ENCODE measurements at regions not wholly inside any gene's neighbourhood (a gene's known extent, or its start where the extent isn't known, plus 50 kb on each side); places are given as distances from the start of the nearest gene placed in this dataset.

DNA sequence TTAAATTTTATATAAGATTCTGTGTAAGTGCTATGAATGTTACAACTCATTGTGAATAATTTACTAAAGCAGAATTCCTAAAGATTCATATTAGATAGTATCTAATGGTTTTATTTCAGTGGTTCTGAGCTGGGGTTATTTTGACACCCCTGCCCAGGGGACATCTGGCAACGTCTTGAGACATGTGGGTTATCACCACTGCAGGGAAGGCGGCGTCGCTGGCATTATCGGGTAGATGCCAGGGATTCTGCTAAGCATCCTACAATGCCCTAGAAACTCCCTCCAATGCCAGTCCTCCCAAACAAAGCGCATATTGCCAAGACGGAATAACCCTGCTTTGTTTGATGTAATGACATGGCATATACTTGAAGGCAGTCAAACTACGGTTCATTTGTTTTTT lies 372.3 kb upstream of the ZFHX3 start:
- Histone ChIP-seq H3K4me3 (ENCODE audit: low read length in 3 of 3) (no peak overlapping the region), H3K4me1 (ENCODE audit: control insufficient read depth in 3 of 3, insufficient read depth in 3 of 3, low read length in 3 of 3) (no peaks in the 10 kb centered on the region), H3K9me3 (ENCODE audit: control insufficient read depth in 3 of 3, low read length in 3 of 3) (no peaks in the 10 kb centered on the region), H3K27me3 (ENCODE audit: control insufficient read depth in 3 of 3, insufficient read depth in 3 of 3, low read length in 3 of 3) (peaks cover 0 to 10% (median 3%) of the 10 kb centered on the region in 3 donors), H3K27ac (ENCODE audit: low read depth, low read length) (no peak overlapping the region), H3K36me3 (ENCODE audit: control insufficient read depth in 3 of 3, insufficient read depth in 3 of 3, low read length in 3 of 3) (no peaks in the 10 kb centered on the region), H3K9ac (ENCODE audit: low read depth in 1 of 3, low read length in 3 of 3) (no peak overlapping the region)

DNA sequence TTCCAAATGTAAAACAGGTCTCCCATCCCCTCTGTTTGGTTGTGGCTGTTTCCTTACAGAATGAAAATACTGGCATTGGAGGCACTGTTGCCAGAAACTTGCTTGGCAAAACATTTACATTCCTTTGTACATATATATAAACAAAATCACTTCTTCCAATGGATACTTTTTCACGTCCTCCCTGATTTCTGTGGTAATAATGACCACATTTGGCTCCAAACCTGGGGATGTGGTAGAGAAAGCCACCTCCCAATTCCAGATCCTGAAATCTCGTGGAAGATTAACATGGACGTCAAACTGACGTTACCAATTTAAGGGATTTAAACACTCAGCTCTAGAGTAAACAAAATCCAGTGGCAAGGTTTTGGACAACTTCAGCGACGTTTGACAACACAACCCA lies 370.8 kb upstream of the ZFHX3 start:
- Histone ChIP-seq H3K9ac (ENCODE audit: low read depth in 1 of 3, low read length in 3 of 3) (no peak overlapping the region), H3K36me3 (ENCODE audit: control insufficient read depth in 3 of 3, insufficient read depth in 3 of 3, low read length in 3 of 3) (no peaks in the 10 kb centered on the region), H3K4me1 (ENCODE audit: control insufficient read depth in 3 of 3, insufficient read depth in 3 of 3, low read length in 3 of 3) (no peaks in the 10 kb centered on the region), H3K27me3 (ENCODE audit: control insufficient read depth in 3 of 3, insufficient read depth in 3 of 3, low read length in 3 of 3) (peaks cover 0 to 10% (median 3%) of the 10 kb centered on the region in 3 donors), H3K27ac (ENCODE audit: low read depth, low read length) (no peak overlapping the region), H3K9me3 (ENCODE audit: control insufficient read depth in 3 of 3, low read length in 3 of 3) (no peaks in the 10 kb centered on the region), H3K4me3 (ENCODE audit: low read length in 3 of 3) (no peak overlapping the region)

DNA sequence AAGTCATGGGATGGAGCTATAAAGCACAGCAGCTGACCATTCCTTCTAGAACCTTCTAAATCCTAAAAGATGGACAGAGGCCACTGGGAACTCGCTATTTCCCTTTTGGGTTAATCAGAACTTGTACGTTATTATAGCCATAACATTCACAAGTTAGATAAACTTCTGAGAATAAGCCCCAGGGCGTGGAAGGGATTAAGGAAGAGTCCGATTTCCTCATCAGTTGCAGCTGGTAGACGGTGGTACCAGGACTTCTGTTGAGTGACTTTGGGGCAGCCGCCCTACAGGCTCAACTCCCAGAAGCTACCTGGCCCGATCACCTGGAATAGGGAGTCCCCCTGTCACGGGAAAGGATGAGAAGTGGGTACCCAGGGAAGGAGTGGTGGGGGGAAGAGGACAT lies 370.1 kb upstream of the ZFHX3 start:
- H3K27ac ChIP-seq (ENCODE audit: low read depth, low read length) = no peak overlapping the region
- H3K27me3 ChIP-seq (ENCODE audit: control insufficient read depth in 3 of 3, insufficient read depth in 3 of 3, low read length in 3 of 3) = peaks cover 0 to 10% (median 3%) of the 10 kb centered on the region in 3 donors
- no peaks in the 10 kb centered on the region for H3K36me3 ChIP-seq (ENCODE audit: control insufficient read depth in 3 of 3, insufficient read depth in 3 of 3, low read length in 3 of 3)
- H3K4me1 ChIP-seq (ENCODE audit: control insufficient read depth in 3 of 3, insufficient read depth in 3 of 3, low read length in 3 of 3) = no peaks in the 10 kb centered on the region
- H3K9me3 ChIP-seq (ENCODE audit: control insufficient read depth in 3 of 3, low read length in 3 of 3) = no peaks in the 10 kb centered on the region
- no peak overlapping the region for H3K4me3 ChIP-seq (ENCODE audit: low read length in 3 of 3)
- H3K9ac ChIP-seq (ENCODE audit: low read depth in 1 of 3, low read length in 3 of 3) = no peak overlapping the region

GRCh38 chr16:73415286-73415685 lies 367.4 kb upstream of the ZFHX3 start:
- Histone ChIP-seq H3K36me3 (ENCODE audit: control insufficient read depth in 3 of 3, insufficient read depth in 3 of 3, low read length in 3 of 3) (no peaks in the 10 kb centered on the region), H3K9me3 (ENCODE audit: control insufficient read depth in 3 of 3, low read length in 3 of 3) (no peaks in the 10 kb centered on the region), H3K4me3 (ENCODE audit: low read length in 3 of 3) (no peak overlapping the region), H3K9ac (ENCODE audit: low read depth in 1 of 3, low read length in 3 of 3) (no peak overlapping the region), H3K4me1 (ENCODE audit: control insufficient read depth in 3 of 3, insufficient read depth in 3 of 3, low read length in 3 of 3) (no peaks in the 10 kb centered on the region), H3K27me3 (ENCODE audit: control insufficient read depth in 3 of 3, insufficient read depth in 3 of 3, low read length in 3 of 3) (peaks cover 0 to 4% (median 2%) of the 10 kb centered on the region in 3 donors), H3K27ac (ENCODE audit: low read depth, low read length) (no peak overlapping the region)

DNA sequence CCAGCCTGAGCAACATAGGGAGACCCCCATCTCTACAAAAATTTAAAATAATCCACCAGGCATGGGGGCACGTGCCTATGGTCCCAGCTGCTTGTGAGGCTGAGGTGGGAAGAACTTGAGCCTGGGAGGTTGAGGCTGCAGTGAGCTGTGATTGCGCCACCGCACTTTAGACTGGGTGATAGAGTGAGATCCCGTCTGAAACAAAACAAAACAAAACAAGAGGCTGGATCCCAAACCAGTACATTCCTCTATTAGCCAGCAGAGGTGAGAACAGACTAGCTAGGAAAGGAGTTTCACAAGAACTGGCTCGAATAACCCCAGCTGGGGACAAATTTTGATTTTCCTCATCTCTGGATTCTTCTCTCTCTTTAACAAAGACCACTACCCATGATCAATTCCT lies 366.7 kb upstream of the ZFHX3 start:
- no peak overlapping the region for H3K4me3 ChIP-seq (ENCODE audit: low read length in 3 of 3)
- no peaks in the 10 kb centered on the region for H3K4me1 ChIP-seq (ENCODE audit: control insufficient read depth in 3 of 3, insufficient read depth in 3 of 3, low read length in 3 of 3)
- no peaks in the 10 kb centered on the region for H3K36me3 ChIP-seq (ENCODE audit: control insufficient read depth in 3 of 3, insufficient read depth in 3 of 3, low read length in 3 of 3)
- no peaks in the 10 kb centered on the region for H3K9me3 ChIP-seq (ENCODE audit: control insufficient read depth in 3 of 3, low read length in 3 of 3)
- peaks cover 0 to 5% (median 0%) of the 10 kb centered on the region in 3 donors for H3K27me3 ChIP-seq (ENCODE audit: control insufficient read depth in 3 of 3, insufficient read depth in 3 of 3, low read length in 3 of 3)
- H3K27ac ChIP-seq (ENCODE audit: low read depth, low read length) = no peak overlapping the region
- no peak overlapping the region for H3K9ac ChIP-seq (ENCODE audit: low read depth in 1 of 3, low read length in 3 of 3)

- no peaks in the 10 kb centered on the region for H3K36me3 ChIP-seq (ENCODE audit: control insufficient read depth in 3 of 3, insufficient read depth in 3 of 3, low read length in 3 of 3)
- no peaks in the 10 kb centered on the region for H3K4me1 ChIP-seq (ENCODE audit: control insufficient read depth in 3 of 3, insufficient read depth in 3 of 3, low read length in 3 of 3)
- H3K9ac ChIP-seq (ENCODE audit: low read depth in 1 of 3, low read length in 3 of 3) = no peak overlapping the region
- no peak overlapping the region for H3K27ac ChIP-seq (ENCODE audit: low read depth, low read length)
- no peak overlapping the region for H3K4me3 ChIP-seq (ENCODE audit: low read length in 3 of 3)
- H3K9me3 ChIP-seq (ENCODE audit: control insufficient read depth in 3 of 3, low read length in 3 of 3) = no peaks in the 10 kb centered on the region
- peaks cover 0 to 5% (median 0%) of the 10 kb centered on the region in 3 donors for H3K27me3 ChIP-seq (ENCODE audit: control insufficient read depth in 3 of 3, insufficient read depth in 3 of 3, low read length in 3 of 3)
These were observed 365.9 kb upstream of the ZFHX3 start for GRCh38 chr16:73413830-73414190.

DNA sequence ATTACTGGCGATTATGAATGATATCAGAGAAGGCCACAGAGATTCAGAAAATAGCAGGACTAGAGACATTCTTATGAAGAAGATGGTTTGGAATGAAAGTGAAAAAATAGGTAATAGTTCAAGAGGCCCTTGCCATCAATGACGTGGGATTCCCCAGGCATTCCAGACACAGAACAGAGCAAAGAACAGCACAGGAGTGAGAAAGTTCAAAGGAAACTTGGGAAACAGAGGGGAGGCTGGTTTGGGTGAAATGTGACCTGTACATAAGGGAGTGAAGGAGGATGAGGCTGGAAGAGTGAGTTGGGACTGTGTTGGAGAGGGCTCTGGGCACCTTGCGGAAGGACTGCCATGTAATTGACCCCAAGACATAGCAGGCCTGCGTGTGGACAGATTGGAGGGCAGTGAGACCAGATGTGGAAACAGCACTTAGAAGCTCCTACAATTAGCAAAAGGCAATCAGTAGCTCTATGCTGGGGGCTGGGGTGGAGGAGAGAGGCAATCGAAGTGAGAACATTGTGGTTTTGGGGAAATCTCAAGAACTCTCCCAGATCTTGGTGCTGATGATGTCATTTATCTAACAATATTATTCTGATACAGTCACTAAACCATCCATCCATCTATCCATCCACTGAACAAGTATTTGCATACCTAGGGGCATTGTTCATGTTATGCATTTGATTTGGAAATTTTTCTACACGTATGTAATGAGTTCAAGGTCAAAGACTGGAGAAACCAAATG lies 365.3 kb upstream of the ZFHX3 start:
- Histone ChIP-seq H3K9me3 (ENCODE audit: control insufficient read depth in 3 of 3, low read length in 3 of 3) (no peaks in the 10 kb centered on the region), H3K4me3 (ENCODE audit: low read length in 3 of 3) (no peak overlapping the region), H3K36me3 (ENCODE audit: control insufficient read depth in 3 of 3, insufficient read depth in 3 of 3, low read length in 3 of 3) (no peaks in the 10 kb centered on the region)

GRCh38 chr16:73412416-73412815 lies 364.5 kb upstream of the ZFHX3 start:
- no peaks in the 10 kb centered on the region for H3K4me1 ChIP-seq (ENCODE audit: control insufficient read depth in 3 of 3, insufficient read depth in 3 of 3, low read length in 3 of 3)
- H3K4me3 ChIP-seq (ENCODE audit: low read length in 3 of 3) = no peak overlapping the region
- H3K27me3 ChIP-seq (ENCODE audit: control insufficient read depth in 3 of 3, insufficient read depth in 3 of 3, low read length in 3 of 3) = peaks cover 2 to 7% (median 4%) of the 10 kb centered on the region in 3 donors
- H3K27ac ChIP-seq (ENCODE audit: low read depth, low read length) = no peak overlapping the region
- H3K9ac ChIP-seq (ENCODE audit: low read depth in 1 of 3, low read length in 3 of 3) = no peak overlapping the region
- H3K9me3 ChIP-seq (ENCODE audit: control insufficient read depth in 3 of 3, low read length in 3 of 3) = no peaks in the 10 kb centered on the region
- H3K36me3 ChIP-seq (ENCODE audit: control insufficient read depth in 3 of 3, insufficient read depth in 3 of 3, low read length in 3 of 3) = no peaks in the 10 kb centered on the region

More for the DNA sequence above, 365.3 kb upstream of the ZFHX3 start:
- H3K27ac ChIP-seq (ENCODE audit: low read depth, low read length) = no peak overlapping the region
- no peaks in the 10 kb centered on the region for H3K4me1 ChIP-seq (ENCODE audit: control insufficient read depth in 3 of 3, insufficient read depth in 3 of 3, low read length in 3 of 3)
- H3K9ac ChIP-seq (ENCODE audit: low read depth in 1 of 3, low read length in 3 of 3) = no peak overlapping the region
- H3K27me3 ChIP-seq (ENCODE audit: control insufficient read depth in 3 of 3, insufficient read depth in 3 of 3, low read length in 3 of 3) = peaks cover 2 to 4% (median 3%) of the 10 kb centered on the region in 3 donors

GRCh38 chr16:73408716-73409115 lies 360.8 kb upstream of the ZFHX3 start:
- no peak overlapping the region for H3K9ac ChIP-seq (ENCODE audit: low read depth in 1 of 3, low read length in 3 of 3)
- no peak overlapping the region for H3K4me3 ChIP-seq (ENCODE audit: low read length in 3 of 3)
- H3K9me3 ChIP-seq (ENCODE audit: control insufficient read depth in 3 of 3, low read length in 3 of 3) = no peaks in the 10 kb centered on the region
- H3K36me3 ChIP-seq (ENCODE audit: control insufficient read depth in 3 of 3, insufficient read depth in 3 of 3, low read length in 3 of 3) = no peaks in the 10 kb centered on the region
- H3K4me1 ChIP-seq (ENCODE audit: control insufficient read depth in 3 of 3, insufficient read depth in 3 of 3, low read length in 3 of 3) = no peaks in the 10 kb centered on the region
- H3K27ac ChIP-seq (ENCODE audit: low read depth, low read length) = no peak overlapping the region
- peaks cover 2 to 8% (median 4%) of the 10 kb centered on the region in 3 donors for H3K27me3 ChIP-seq (ENCODE audit: control insufficient read depth in 3 of 3, insufficient read depth in 3 of 3, low read length in 3 of 3)

- no peak overlapping the region for H3K9ac ChIP-seq (ENCODE audit: low read depth in 1 of 3, low read length in 3 of 3)
- H3K4me3 ChIP-seq (ENCODE audit: low read length in 3 of 3) = no peak overlapping the region
- no peaks in the 10 kb centered on the region for H3K36me3 ChIP-seq (ENCODE audit: control insufficient read depth in 3 of 3, insufficient read depth in 3 of 3, low read length in 3 of 3)
- H3K4me1 ChIP-seq (ENCODE audit: control insufficient read depth in 3 of 3, insufficient read depth in 3 of 3, low read length in 3 of 3) = no peaks in the 10 kb centered on the region
- no peak overlapping the region for H3K27ac ChIP-seq (ENCODE audit: low read depth, low read length)
- peaks cover 2 to 8% (median 4%) of the 10 kb centered on the region in 3 donors for H3K27me3 ChIP-seq (ENCODE audit: control insufficient read depth in 3 of 3, insufficient read depth in 3 of 3, low read length in 3 of 3)
- H3K9me3 ChIP-seq (ENCODE audit: control insufficient read depth in 3 of 3, low read length in 3 of 3) = no peaks in the 10 kb centered on the region
These were observed 360.4 kb upstream of the ZFHX3 start for GRCh38 chr16:73408311-73408710.

Data from skeletal muscle tissue (tissue), 3 donors.